Daoy (cell line): ENCODE measurements at regions not wholly inside any gene's neighbourhood (a gene's known extent, or its start where the extent isn't known, plus 50 kb on each side); places are given as distances from the start of the nearest gene placed in this dataset.
"Not testable (repeated sequence)": the region's sequence is repeated elsewhere in the genome, so short reads cannot be mapped to it uniquely, and the experiment has no call there.

Experiments
- DNase-seq: peaks from one replicate; pipeline ENCODE4 v3.0.0-alpha.2; 2015; ENCODE audit warnings: low read depth

DNA sequence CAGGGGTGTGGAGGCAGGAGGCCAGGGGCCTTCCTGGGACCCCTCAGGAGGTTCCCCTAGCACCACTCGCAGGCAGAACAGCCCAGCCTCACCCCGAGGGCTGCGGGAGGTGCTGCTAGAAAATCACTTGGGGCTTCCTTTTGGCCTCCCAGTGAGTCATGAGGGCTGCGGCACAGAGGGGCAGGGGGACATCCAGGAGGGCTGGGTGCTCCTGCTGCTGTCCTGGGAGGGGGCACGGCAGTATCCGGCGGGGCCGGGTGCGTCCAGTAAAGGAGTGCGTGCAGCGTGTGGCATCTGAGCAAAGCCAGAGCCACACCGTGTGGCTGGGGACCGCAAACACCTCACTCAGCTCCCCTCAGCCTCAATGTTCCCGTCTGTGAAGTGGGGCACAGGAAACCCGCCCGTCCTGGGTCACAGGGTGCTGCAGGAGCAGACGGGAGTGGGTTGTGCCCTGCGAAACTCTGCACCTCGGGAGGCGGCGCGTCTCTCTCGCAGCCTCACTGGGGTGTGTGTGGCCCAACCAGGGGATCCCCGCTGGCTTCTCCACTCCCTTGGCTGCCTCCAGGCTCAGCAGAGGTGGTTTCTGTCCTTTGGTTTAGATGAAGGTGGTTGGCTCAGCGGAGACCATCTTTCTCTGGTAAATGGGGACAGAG is 117.3 kb upstream of the ZNF469 start:
- DNase-seq, result not testable (repeated sequence)

DNA sequence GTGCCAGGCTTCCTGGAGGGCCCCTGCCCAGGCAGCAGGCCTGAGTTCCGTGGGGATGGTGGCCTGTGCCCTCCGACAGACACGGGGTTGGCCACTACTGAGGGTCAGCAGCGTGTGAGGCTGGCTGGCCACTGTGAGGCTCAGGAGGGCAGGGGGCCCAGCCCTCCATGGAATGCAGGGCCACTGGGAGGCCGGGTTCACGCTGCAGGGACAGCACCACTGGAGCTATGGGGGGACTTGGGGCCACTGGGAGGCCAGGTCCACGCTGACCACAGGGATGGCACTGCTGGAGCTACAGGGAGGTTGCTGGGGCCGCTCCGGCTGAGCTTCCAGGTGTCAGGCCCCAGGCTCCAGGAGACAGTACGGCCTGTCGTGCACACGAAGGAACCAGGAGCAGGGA is 116.7 kb upstream of the ZNF469 start:
- DNase-seq, result not testable (repeated sequence)

DNA sequence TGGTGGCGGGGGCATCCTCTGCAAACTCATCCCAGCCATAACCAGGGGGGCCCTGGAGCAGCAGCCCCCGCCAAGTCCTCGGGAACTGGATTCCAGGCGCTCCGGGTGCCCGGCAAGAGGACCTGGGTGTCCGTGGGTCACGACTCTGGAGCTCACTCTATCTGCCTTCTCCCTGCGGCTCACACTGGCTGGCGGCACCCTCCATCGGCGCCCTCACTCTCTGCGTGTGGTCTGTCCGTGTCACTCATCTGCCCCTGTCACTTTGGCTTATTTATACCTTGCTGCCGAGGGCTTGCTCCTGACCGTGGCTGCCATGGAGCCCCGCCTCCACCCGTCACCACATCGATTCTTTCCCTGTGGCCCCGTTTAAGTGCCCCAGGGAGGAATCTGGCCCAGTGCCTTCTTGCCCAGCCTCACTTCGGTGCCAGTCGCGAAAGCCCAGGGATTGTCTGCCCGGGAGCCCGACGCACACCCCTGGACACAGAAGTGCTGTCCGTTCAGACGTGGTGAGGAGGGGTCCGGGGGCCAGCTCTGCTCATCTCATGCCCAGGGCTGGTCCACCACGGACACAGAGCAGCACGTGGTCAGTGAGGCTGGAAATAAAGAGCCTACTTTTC is 115.7 kb upstream of the ZNF469 start:
- DNase-seq, result not testable (repeated sequence)

DNA sequence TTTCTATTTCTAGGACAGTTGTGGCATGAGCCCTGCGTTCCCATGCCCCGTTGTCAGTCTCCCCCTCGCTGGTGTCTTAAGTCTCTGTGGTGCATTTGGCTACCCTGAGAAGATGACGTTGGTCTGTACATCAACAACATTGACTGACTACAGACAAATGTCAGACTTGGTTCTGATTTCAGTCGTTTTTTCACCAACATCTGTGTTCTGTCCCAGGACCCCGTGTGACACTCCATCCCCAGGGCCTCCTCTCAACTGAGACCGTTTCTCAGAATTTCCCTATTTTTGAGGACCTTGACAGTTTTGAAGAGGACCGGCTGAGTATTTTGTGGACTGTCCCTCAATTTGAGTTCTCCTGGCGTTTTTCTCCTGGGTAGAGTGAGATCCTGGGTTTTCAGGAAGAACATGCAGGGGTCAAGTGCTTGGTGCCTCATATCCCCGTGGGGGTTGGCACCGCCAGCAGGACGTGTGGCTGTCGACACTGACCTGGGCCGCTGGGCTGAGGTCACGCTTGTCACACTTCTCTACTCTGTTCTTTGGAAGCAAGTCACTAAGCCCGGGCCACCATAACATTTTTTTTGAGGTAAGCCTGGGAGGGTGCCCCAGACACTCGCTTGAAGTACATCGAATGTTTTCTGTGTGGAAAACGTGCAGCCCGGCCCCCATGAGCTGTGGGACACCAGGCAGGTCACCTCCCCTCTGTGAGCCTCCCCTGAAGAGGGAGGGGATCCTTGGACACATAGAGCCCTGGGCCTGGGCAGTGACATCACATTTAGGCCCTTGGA is 114.4 kb upstream of the ZNF469 start:
- DNase-seq, result not testable (repeated sequence)

DNA sequence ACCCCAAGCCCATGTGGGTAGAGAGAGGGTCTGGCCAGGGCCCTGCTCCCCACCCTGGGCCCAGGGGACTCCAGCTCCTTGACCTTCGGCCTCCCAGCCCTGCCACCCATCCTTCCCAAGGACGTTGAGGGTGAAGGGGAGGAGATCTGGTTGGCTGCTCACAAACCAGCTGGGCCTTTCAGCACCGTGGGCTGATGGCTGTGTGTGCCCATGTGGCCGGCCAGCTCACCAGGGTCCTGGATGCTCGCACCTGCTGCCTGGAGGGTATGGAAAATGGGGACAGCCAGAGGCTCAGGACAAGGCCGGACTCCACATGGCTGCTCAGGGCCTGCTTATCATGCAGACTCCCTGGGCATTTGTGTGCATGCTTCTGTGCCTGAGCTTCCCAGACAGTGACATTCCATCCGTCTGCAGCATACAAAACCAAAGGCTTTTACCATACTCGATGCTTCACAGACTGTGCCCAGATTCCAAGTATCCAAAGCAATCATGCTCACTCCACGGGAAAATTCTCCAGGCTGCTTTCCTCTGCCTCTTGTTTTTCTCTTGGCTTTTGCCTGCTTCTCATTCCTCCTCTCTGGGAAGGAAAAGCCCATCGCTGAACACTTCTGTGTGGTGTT is 112.5 kb upstream of the ZNF469 start:
- not testable (repeated sequence) for DNase-seq

DNA sequence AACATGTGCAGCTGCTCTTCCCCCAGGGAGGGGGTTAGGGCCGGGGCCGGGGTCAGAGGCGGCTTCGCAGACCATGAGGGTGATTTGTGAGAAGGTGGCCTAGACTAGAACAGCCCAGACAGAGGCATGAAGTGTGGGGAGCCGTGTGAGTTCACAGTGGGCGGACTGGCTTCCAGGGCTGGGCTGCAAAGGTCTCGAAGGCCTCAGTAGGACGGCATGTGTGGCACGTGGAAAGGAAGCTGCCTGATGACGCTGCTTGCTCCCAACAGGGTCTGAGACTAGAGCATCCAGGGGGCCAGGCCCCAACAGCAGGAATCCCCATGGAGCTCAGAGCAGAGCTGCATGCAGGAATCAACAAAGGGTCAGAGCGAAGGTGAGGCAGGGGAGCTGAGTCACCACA is 111.5 kb upstream of the ZNF469 start:
- DNase-seq, result not testable (repeated sequence)

DNA sequence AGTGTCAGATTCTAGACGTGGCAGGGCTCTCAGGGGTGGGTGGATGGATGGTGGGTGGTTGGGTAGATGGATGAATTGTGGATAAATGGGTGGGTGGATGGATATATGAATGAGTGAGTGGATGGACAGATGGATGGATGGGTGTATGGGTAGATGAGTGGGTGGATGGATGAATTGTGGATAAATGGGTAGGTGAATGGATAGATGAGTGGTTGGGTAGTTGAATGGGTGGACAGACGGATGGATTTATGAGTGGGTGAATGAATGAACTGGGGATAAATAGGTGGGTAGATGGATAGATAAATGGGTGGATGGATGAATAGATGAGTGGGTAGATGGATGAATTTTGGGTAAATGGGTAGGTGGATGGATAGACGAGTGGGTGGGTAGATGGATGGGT is 111.0 kb upstream of the ZNF469 start:
- DNase-seq, result not testable (repeated sequence)

DNA sequence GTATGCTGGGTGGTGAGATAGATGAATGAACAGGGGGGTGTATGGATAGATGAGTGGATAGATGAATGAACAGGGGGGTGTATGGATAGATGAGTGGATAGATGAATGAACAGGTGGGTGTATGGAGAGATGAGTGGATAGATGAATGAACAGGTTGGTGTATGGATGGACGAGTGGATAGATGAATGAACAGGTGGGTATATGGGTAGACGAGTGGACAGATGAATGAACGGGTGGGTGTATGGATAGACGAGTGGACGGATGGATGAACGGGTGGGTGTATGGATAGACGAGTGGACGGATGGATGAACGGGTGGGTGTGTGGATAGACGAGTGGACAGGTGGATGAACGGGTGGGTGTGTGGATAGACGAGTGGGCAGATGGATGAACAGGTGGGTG is 110.3 kb upstream of the ZNF469 start:
- DNase-seq, result not testable (repeated sequence)

DNA sequence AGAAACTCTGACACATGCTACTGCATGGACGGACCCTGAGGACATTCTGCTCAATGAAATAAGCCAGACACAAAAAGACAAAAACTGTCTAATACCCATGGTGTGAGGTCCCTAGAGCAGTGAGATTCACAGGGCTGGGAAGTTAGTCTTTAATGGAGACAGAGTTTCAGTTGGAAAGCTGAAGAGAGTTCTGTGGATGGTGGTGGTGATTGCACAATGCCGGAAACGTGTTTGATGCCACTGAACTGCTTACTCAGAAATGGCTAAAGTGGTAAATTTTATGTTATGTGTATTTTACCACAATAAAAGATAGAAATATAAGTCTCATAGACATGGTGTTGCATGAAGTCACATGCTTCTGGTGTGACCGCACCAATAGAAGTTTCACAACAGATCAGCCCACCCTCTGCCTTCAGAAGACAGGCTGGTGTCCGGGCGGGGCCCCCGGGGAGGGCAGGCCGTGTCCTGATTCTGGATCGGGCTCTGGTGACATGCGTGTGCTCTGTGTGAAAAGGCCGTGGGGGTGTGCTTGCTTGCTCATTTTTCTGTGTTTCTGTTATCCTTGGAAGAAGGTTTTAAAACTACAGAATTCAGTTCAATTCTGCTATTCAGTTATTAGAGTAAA is 108.5 kb upstream of the ZNF469 start:
- DNase-seq, result not testable (repeated sequence)

DNA sequence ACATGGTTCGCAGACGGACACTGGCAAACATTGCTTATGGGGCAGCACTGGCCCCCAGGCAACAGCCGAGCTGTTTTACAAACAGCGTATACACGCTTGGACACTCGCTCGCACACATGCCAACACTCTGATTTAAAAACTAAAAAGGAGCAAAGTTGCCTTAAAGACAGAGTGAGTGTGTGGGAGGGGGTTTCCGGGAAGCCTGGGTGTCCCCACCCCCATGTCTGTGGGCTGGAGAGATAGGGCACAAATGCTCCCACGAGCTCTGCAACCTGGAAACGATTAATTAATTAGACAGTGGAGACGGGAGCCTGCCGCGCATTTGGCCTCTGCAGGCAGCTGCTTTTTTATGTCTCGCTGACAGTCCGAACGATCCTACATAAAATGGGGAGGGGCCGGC is 107.9 kb upstream of the ZNF469 start:
- no peak for DNase-seq

DNA sequence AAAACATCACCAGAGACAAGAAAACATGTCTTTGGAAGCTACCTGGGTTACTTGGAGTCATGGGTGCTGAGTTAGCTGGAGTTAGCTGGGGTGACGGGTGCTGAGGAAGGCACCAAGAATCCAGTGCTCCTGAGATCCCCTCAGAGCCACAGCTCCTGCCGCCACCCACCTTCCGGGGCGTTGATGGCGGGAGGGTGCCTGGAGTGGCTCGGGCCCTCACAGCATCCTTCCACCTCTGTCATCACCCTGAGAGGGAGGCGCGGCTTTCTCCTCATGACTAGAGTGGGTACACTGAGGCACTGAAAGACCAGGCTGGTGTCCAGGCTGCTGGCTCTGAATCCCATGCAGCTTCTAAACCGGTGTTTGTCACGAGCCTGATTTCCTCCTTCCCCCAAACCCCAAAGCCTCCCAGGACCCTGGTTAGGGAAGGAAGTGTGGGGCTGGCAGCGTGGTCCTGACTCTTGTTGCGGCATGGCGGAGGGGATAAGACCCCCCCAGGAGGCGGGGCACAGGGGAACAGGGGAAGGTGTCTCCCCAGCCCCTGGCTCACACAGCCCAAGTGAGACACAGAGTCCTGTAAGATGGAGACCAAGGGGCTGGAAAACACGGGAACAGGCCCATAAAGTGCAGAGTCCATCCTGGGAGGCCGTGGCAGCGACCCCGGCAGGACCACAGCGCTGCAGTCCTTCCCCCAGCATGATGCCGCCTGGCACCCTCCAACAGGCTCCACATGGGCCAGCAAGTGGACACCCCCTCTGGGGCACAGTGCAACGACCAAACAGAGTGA is 107.2 kb upstream of the ZNF469 start:
- not testable (repeated sequence) for DNase-seq

DNA sequence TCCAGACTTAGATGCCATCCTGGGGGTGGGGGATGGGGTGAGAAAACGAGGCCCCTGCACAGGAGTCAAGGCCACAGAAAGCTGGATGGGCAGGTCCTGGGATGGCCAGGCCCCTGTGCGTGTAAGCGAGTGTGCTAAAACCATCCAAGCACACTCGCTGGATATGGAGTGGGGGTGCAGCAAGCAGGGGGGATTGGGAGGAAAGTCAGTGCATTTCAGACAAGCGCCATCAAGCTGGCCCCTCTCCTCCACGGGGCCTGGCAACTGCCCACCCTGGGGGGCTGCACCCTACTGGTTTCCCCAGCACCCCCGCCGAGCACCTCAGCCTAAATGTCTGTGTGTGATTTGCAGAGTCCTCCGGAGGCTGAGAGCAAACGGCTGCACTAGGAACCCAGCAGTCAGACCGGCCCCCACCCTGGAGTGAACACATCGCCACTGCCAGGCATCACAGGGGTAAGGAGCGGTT is 106.6 kb upstream of the ZNF469 start:
- DNase-seq, result not testable (repeated sequence)

DNA sequence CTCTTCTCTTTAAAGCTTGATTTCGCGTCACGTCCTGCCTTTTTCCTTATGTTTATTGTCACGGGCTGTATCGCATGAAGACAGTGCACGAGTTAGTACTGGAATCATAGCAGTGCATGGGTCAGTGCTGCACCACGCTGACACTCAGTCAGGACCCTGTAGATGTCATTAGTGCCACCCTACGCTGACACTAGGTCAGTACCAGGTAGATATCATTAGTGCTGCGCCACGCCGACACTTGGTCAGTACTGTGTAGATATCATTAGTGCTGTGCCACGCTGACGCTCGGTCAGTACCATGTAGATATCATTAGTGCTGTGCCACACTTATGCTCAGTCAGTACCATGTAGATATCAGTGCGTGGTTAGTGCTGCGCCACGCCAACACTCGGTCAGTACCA is 106.2 kb upstream of the ZNF469 start:
- no peak for DNase-seq

DNA sequence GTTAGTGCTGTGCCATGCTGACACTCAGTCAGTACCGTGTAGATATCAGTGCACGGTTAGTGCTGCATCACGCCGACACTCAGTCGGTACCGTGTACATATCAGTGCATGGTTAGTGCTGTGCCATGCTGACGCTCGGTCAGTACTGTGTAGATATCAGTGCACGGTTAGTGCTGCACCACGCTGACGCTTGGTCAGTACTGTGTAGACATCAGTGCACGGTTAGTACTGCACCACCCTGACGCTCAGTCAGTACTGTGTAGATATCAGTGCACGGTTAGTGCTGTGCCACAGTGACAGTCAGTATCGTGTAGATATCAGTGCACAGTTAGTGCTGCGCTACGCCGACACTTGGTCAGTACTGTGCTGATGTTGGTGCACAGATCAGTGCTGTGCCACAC is 102.8 kb upstream of the ZNF469 start:
- DNase-seq, result no peak

DNA sequence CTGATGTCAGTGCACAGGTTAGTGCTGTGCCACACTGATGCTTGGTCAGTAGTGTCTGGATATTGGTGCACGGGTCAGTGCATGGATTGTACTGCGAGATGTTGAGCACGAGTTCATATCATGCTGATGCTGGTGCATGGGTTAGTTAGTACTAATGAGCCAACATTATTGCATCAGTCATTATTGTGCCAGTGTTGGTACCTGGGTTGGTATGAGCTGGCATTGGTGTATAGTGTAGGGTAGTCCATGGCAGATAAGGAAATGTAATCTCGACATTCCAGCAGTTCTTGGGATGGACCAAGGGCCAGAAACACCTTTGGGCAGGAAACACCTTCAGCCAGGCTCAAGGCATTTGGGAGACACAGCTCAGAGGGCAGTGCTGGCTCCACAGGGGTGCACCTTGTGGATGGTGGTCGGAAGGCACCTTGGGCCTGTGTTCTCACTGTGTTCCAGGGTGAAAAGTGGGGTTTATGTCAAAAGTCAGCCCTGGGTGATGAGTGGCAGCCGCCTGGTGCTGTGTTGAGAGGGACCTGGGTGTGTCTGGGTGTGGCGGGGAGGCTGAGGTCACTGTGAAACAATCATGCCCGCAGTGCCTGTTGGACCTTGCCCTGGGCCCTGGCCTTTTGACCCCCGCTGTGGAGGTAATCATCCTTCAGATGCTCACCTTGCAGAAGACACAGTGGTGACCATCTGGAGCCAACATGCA is 100.7 kb upstream of the ZNF469 start:
- no peak for DNase-seq

DNA sequence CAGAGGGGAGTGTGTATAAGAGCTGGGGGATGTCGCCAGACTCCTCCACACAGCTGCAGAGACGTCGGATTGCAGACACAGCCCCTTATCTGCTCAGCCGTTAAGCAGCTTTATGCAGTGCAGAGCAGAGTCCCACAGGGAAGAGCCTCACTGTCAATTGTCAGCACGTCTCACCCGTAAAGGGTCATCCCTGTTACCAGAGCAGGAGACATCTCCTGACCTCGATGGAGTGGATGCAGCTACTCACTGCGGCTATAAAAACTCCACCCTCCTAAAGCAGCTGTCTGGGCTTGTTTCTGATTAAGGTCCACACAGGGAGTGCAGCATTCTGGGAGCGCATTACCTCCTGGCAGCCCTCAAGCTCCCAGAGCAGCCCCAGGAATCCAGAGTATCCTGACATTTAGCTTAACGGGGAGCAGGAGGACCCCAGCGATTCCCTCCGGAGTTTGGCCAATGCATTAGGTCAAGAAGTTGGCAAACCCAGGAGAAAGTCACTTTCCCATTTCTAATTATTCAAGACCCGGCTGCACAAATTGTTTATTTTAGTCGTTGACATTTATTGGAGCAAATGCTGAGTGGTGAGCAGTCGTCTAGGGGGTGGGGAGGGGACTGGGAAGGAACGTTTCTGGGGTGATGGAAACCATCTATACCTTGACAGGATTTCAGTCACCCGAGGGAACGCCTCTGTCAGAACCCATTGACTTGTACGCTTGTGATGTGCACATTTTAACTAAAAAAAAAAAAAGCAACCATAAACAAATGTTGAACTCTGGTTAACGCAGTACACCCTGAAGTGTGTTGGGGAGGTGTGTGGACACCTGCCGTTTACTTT is 100.0 kb upstream of the ZNF469 start:
- DNase-seq, result no peak

DNA sequence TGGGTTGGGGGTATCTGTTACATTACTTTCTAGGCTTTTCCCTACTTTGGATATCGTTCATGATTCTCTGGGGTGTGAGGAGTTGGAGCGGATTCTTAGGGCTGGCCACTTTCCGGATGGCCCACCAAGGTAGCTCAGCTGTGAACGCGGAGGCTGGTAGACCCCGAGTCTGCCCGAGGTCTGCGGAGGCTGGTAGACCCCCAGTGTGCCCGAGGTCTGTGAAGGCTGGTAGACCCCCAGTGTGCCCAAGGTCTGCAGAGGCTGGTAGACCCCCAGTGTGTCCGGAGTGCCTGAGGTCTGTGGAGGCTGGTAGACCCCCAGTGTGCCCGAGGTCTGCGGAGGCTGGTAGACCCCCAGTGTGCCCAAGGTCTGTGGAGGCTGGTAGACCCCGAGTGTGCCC is 99.2 kb upstream of the ZNF469 start:
- no peak for DNase-seq

DNA sequence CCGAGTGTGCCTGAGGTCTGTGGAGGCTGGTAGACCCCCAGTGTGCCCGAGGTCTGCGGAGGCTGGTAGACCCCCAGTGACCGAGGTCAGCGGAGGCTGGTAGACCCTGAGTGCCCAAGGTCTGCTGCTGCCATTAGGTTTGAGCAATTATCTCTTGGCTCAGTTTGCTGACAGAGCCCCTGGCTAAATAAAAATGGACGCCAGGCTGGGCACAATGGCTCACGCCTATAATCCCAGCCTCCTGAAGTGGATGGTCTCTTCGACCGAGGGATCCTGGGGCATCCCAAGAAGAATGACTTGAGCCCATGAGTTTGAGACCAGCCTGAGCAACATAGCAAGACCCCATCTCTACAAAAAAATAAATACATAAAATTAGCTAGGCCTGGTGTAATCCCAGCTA is 98.7 kb upstream of the ZNF469 start:
- DNase-seq, result no peak
